Chondrocyte (in vitro differentiated cells): ENCODE measurements at regions not wholly inside any gene's neighbourhood (a gene's known extent, or its start where the extent isn't known, plus 50 kb on each side); places are given as distances from the start of the nearest gene placed in this dataset.
"Not testable (repeated sequence)": the region's sequence is repeated elsewhere in the genome, so short reads cannot be mapped to it uniquely, and the experiment has no call there.

Experiments
- DNase-seq: peaks from one replicate; pipeline ENCODE4 v3.0.0; 2021; ENCODE audit warnings: mixed read lengths, low spot score
- H3K27ac Mint-ChIP-seq: one replicate; pipeline ENCODE4 v1.8.0; 2021; ENCODE audit warnings: mild to moderate bottlenecking, moderate library complexity, mixed read lengths; ENCODE audit not compliant: unreplicated experiment
- H3K27me3 Mint-ChIP-seq: 2 replicates; pipeline ENCODE4 v1.8.0; 2021; ENCODE audit warnings: low read depth, mixed read lengths
- H3K36me3 Mint-ChIP-seq: 2 replicates; pipeline ENCODE4 v1.8.0; 2021; ENCODE audit warnings: low read depth, mixed read lengths
- H3K4me1 Mint-ChIP-seq: 2 replicates; pipeline ENCODE4 v1.8.0; 2021; ENCODE audit warnings: low read depth, mild to moderate bottlenecking, mixed read lengths
- H3K4me3 Mint-ChIP-seq: one replicate; pipeline ENCODE4 v1.8.0; 2021; ENCODE audit warnings: mild to moderate bottlenecking, moderate library complexity, mixed read lengths; ENCODE audit not compliant: unreplicated experiment
- H3K9me3 Mint-ChIP-seq: 2 replicates; pipeline ENCODE4 v1.8.0; 2021; ENCODE audit warnings: low read depth, mixed read lengths

DNA sequence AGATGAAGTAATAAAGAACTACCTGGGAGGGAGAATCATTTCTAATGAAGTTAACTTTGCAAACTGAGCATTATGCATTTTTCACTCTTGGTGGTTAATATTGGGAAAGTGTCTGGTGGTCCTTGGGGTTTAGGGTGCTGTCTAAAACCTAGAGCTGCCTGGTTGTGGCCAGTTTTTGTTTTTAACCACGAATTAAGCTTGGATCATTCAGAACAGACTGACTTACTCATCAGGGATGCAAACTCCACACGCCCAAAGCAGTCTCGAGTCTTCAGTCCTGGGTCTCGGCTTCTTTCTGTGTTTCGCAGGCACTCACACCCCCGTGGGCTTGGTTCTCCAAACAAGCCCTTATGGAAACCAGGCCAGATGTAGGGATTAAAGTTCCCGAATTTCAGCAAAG lies 113.8 kb upstream of the PLGLB2 start:
- DNase-seq, H3K9me3 Mint-ChIP-seq, H3K4me3 Mint-ChIP-seq, H3K27ac Mint-ChIP-seq, H3K4me1 Mint-ChIP-seq, H3K27me3 Mint-ChIP-seq, H3K36me3 Mint-ChIP-seq: not testable (repeated sequence)

- not testable (repeated sequence) for H3K4me1 Mint-ChIP-seq, H3K36me3 Mint-ChIP-seq, H3K9me3 Mint-ChIP-seq, H3K4me3 Mint-ChIP-seq, H3K27me3 Mint-ChIP-seq, DNase-seq
- peak overlapping the region; percentile 70 for H3K27ac Mint-ChIP-seq
Measured at GRCh38 chr2:87634971-87635650, 112.8 kb upstream of the PLGLB2 start.

DNA sequence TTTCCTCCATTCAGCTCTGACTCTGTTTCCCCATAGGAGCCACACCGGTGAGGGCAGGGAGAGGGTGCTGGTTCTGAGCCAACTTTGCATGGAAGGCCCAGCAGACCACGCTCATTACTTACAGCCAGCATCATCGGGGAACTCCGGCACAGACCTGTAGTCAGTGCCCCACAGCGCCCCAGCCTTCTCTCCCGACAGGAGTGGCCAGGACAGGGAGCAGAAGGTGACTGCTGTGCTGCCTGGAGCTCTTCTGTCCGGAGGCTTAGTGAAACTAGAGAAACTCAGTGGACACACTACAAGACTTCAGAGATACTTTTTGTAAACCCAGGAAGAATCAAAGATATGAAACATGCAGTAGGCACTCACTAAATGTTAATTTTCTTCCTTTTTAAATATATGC lies 111.6 kb upstream of the PLGLB2 start:
- H3K27me3 Mint-ChIP-seq, H3K36me3 Mint-ChIP-seq, H3K4me1 Mint-ChIP-seq, H3K27ac Mint-ChIP-seq, H3K4me3 Mint-ChIP-seq, DNase-seq, H3K9me3 Mint-ChIP-seq: not testable (repeated sequence)

- not testable (repeated sequence) for DNase-seq, H3K27ac Mint-ChIP-seq, H3K4me3 Mint-ChIP-seq, H3K4me1 Mint-ChIP-seq, H3K36me3 Mint-ChIP-seq, H3K9me3 Mint-ChIP-seq, H3K27me3 Mint-ChIP-seq
Measured at GRCh38 chr2:87636735-87637134, 111.2 kb upstream of the PLGLB2 start.

DNA sequence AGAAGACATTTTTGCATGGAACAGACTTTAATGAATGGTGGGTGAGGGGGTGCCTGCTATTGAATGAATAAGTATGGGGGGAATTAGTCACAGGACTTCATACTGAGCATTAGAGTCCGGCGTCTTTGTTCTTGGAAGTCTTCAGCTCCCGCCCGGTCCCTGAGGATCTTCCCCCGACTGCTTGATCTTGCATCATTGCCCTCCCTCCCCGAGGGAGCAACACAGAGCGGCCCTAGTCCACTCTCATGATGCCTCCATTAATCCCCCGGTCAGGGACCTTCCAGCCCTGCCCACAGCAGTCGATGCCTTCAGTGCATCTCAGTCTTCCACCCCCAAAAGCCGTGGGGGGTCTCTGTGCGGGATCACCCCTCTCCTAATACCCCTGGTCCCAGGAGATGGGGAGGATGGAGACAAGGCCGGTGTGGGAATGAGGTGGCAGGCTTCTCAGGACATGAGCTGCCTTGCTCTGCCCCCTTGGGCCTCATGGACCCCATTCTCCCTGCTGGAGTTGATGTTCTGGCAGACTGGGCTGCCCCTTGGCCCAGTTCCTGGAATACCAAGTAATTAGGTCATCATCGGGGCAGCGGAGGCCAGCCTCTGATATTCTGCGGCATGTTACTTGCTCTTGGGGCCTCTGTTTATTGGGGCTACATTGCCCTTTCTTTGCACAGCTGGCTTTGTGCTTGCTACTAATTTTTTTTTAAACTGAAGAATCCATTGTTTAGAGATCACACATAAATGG lies 110.5 kb upstream of the PLGLB2 start:
- H3K4me3 Mint-ChIP-seq, DNase-seq, H3K27ac Mint-ChIP-seq, H3K9me3 Mint-ChIP-seq, H3K4me1 Mint-ChIP-seq, H3K36me3 Mint-ChIP-seq, H3K27me3 Mint-ChIP-seq: not testable (repeated sequence)

- H3K27me3 Mint-ChIP-seq, H3K9me3 Mint-ChIP-seq, H3K4me3 Mint-ChIP-seq, DNase-seq, H3K27ac Mint-ChIP-seq, H3K4me1 Mint-ChIP-seq, H3K36me3 Mint-ChIP-seq: not testable (repeated sequence)
Measured at GRCh38 chr2:87638114-87638807, 109.6 kb upstream of the PLGLB2 start.

- not testable (repeated sequence) for H3K36me3 Mint-ChIP-seq, H3K4me3 Mint-ChIP-seq, H3K27me3 Mint-ChIP-seq, H3K27ac Mint-ChIP-seq, H3K9me3 Mint-ChIP-seq, DNase-seq, H3K4me1 Mint-ChIP-seq
Measured at GRCh38 chr2:87638872-87639271, 109.0 kb upstream of the PLGLB2 start.

DNA sequence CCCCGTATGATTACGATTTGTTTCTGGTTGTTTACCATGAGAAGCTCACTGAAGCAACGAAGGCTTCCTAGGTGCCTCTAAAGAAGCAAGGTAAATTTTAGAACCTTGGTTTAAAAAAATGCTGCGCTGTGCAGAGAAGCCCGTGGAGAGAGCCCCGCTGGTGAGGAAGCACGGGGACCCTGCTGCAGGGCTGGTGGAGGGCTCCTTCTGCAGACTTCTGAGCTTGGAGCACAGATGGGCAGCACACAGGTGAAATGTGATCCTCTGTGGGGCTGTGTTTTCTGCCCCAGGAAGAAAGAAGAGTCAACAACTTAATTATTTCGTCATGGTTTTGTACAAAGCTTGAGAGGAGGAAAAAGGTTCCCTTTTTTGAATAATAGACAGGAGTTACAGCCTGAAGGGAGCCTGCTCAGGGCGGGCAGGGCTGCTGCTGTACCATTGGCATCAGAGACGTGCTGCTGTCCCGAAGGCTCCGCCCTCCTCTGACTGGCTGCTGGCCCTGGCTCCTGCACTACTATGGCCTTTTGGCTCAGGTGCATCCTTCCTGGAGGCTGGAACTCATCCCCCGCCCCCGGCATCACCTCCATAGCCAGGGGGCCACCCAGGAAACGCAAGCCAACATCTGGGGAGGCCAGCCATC lies 108.0 kb upstream of the PLGLB2 start:
- H3K4me1 Mint-ChIP-seq, result peaks cover 12% of the 10 kb centered on the region
- H3K27me3 Mint-ChIP-seq, H3K9me3 Mint-ChIP-seq, H3K27ac Mint-ChIP-seq, H3K36me3 Mint-ChIP-seq, H3K4me3 Mint-ChIP-seq, DNase-seq: not testable (repeated sequence)

DNA sequence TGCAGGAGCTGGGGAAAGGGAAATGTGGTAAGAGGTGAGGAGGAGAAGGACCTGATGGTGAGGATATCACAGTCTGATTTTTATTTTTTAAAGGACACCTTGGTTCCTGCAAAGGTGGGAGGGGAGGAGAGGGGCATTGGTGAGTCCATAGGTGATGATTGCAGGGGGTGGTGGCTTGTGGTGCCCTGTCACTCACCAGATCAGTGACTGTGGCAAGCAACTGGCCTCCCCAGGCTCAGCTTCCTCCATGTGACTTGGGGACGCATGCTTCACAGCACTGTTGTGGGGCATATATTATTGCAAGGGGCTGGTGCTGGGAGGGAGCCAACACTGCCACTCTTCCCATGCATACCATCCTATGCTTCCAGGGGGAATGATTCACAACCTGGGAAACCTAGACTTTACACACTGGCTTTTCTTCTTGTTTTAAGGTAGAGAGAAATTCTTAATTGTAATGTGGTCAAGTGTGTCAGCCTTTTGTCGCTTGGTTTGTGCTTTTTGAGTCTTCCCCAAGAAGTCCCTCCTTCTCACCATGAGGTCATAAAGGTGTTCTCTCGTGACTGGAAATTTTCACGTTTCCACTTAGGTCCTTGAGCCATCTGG lies 106.8 kb upstream of the PLGLB2 start:
- H3K27me3 Mint-ChIP-seq, H3K36me3 Mint-ChIP-seq, H3K4me3 Mint-ChIP-seq, H3K9me3 Mint-ChIP-seq, DNase-seq: not testable (repeated sequence)
- H3K4me1 Mint-ChIP-seq, result peaks cover 12% of the 10 kb centered on the region
- H3K27ac Mint-ChIP-seq, result peak overlapping the region; percentile 27

DNA sequence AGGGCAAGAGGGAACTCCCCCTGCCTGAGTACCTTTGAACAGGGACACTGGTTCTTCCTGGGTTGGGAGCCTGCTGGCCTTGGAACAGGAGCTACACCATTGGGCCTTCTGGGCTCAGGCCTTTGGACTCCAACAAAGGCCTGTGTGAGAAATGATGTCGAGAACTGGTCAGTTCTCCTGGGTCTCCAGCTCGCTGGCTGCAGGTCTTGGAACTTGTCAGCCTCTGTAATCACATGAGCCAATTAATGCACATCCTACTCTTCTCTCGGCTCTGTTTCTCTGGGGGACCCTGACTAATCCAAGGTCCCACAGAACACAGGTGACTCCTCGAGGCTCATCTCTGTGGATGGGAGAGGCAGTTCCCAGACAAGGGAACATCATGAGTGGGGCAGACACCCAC lies 104.7 kb upstream of the PLGLB2 start:
- H3K4me1 Mint-ChIP-seq, H3K4me3 Mint-ChIP-seq, H3K9me3 Mint-ChIP-seq, H3K27ac Mint-ChIP-seq, H3K36me3 Mint-ChIP-seq, DNase-seq, H3K27me3 Mint-ChIP-seq: not testable (repeated sequence)

DNA sequence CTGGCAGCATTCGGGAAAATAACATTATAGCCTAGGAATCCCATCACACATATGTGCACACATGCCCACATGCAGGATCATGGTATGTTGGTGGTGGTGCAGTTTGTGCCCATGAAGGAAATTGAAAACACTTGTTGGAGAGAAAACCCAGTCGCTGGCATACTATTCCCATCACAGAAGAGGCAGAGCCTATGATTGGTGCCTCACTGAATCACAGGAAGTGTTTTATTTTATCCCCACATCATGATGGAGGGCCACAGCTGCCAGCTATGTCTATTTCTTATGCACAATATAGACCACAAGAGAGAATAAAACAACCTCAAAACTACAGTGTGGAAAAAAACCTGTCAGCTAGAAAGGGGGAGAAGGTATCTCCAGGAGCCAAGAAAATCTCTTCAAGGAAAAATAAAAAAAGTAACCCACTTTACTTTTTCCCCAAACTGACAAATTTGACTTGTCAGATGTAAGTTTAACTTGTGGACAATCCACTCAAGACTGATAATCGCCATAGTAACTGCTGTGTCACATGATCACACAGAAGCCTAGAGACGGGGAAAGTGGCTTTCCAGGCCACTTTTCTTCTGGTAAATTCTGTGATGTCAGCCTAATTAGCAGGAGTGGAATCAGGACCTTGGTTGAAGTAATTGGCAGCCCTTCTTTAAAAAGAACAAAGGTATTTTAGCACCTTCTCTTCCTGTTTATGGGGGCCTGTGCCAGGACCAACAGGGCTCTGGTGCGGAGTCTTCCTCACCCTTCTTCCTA lies 100.0 kb upstream of the PLGLB2 start:
- H3K27ac Mint-ChIP-seq, H3K36me3 Mint-ChIP-seq, DNase-seq, H3K27me3 Mint-ChIP-seq, H3K9me3 Mint-ChIP-seq, H3K4me3 Mint-ChIP-seq: not testable (repeated sequence)
- H3K4me1 Mint-ChIP-seq, result peaks cover 13% of the 10 kb centered on the region

DNA sequence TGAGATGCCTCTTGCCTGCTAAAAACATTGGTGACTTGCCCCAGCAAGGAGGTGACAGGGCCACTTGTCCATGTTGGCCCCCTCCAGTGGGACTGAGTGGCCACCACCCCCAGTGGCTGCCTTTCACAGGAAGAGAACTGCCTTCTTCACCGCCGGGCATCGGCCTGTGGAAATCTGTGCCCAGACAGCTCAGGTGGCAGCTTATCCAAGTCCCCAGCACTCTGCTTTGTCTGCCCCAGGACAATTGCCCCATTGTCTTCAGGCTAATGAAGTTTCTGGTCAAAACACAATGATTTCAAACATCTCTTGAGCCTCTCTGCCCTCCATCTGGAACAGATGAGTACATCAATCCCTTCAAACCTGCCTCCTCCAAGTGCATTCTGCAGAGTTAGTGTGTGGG lies 99.1 kb upstream of the PLGLB2 start:
- H3K4me1 Mint-ChIP-seq, result peaks cover 13% of the 10 kb centered on the region
- not testable (repeated sequence) for H3K27me3 Mint-ChIP-seq, H3K4me3 Mint-ChIP-seq, H3K36me3 Mint-ChIP-seq, H3K9me3 Mint-ChIP-seq, DNase-seq, H3K27ac Mint-ChIP-seq
